ENCODE measurements at regions not wholly inside any gene's neighbourhood (a gene's known extent, or its start where the extent isn't known, plus 50 kb on each side); places are given as distances from the start of the nearest gene placed in this dataset.

GRCh38 chrX:39903343-39903742 is 194.4 kb downstream of the BCOR start:
- TF ChIP-seq CTCF (IDR thresholded peaks at IDR 0.05; ENCODE audit: insufficient read depth, low read length, missing control alignments), result no peak
- CTCF ChIA-PET, result interaction anchor here (1.3 kb wide), 1 partner anchor 364 kb away, joined by 4 read pairs; no protein-coding TSS in a partner anchor
- H3K4me3 ChIP-seq (ENCODE audit: low read depth, low read length), result no peak overlapping the region
- DNase-seq (ENCODE audit: low read depth, low spot score), result peak; percentile 62
- POLR2A ChIA-PET, result no interaction called here

GRCh38 chrX:39903937-39904336 is 193.8 kb downstream of the BCOR start:
- no peak for TF ChIP-seq CTCF (IDR thresholded peaks at IDR 0.05; ENCODE audit: insufficient read depth, low read length, missing control alignments)
- POLR2A ChIA-PET, result no interaction called here
- DNase-seq (ENCODE audit: low read depth, low spot score), result no peak
- CTCF ChIA-PET, result interaction anchor here (1.3 kb wide), 1 partner anchor 363 kb away, joined by 4 read pairs; no protein-coding TSS in a partner anchor
- H3K4me3 ChIP-seq (ENCODE audit: low read depth, low read length), result no peak overlapping the region

GRCh38 chrX:39904816-39905537 is 192.8 kb downstream of the BCOR start:
- no peak for DNase-seq (ENCODE audit: low read depth, low spot score)
- no peak overlapping the region for H3K4me3 ChIP-seq (ENCODE audit: low read depth, low read length)
- ChIA-PET CTCF (interaction anchor here (1.3 kb wide), 1 partner anchor 362 kb away, joined by 4 read pairs; no protein-coding TSS in a partner anchor), POLR2A (no interaction called here)
- no peak for TF ChIP-seq CTCF (IDR thresholded peaks at IDR 0.05; ENCODE audit: insufficient read depth, low read length, missing control alignments)

- no peak overlapping the region for H3K4me3 ChIP-seq (ENCODE audit: low read depth, low read length)
- no peak for DNase-seq (ENCODE audit: low read depth, low spot score)
- CTCF ChIA-PET, result no interaction called here
- TF ChIP-seq CTCF (IDR thresholded peaks at IDR 0.05; ENCODE audit: insufficient read depth, low read length, missing control alignments), result no peak
- POLR2A ChIA-PET, result no interaction called here
These were observed 192.2 kb downstream of the BCOR start for GRCh38 chrX:39905538-39905891.

- no peak for DNase-seq (ENCODE audit: low read depth, low spot score)
- no peak for TF ChIP-seq CTCF (IDR thresholded peaks at IDR 0.05; ENCODE audit: insufficient read depth, low read length, missing control alignments)
- CTCF ChIA-PET, result no interaction called here
- POLR2A ChIA-PET, result no interaction called here
- no peak overlapping the region for H3K4me3 ChIP-seq (ENCODE audit: low read depth, low read length)
These were observed 191.8 kb downstream of the BCOR start for GRCh38 chrX:39905946-39906345.

GRCh38 chrX:39907964-39908661 is 189.6 kb downstream of the BCOR start:
- DNase-seq (ENCODE audit: low read depth, low spot score), result peak; percentile 88
- POLR2A ChIA-PET, result interaction anchor here (0.5 kb wide), 1 partner anchor 264 kb away, joined by 4 read pairs; no protein-coding TSS in a partner anchor

More at GRCh38 chrX:39907964-39908661, 189.6 kb downstream of the BCOR start:
- no peak overlapping the region for H3K4me3 ChIP-seq (ENCODE audit: low read depth, low read length)
- CTCF ChIA-PET, result no interaction called here
- TF ChIP-seq CTCF (IDR thresholded peaks at IDR 0.05; ENCODE audit: insufficient read depth, low read length, missing control alignments), result no peak
